Transverse colon (tissue), 3 donors: ENCODE measurements at regions not wholly inside any gene's neighbourhood (a gene's known extent, or its start where the extent isn't known, plus 50 kb on each side); places are given as distances from the start of the nearest gene placed in this dataset.

ENCODE experiments used
- CTCF ChIP-seq, 5 experiments: fragments of 200-600 bp in 3 of 5; fragments of 450-650 bp in 2 of 5; sonication (generic) in 3 of 5; IDR thresholded peaks; 1 replicate in 2 of 5; 2 replicates in 3 of 5; pipeline ENCODE4 v1.5.1; 2016 to 2017; ENCODE audit warnings: antibody characterized with exemption in 5 of 5, inconsistent platforms in 3 of 5, mild to moderate bottlenecking in 2 of 5, moderate library complexity in 1 of 5
- EP300 ChIP-seq: sonication (generic); formaldehyde crosslinking; IDR thresholded peaks from one replicate; pipeline ENCODE4 v1.6.1; 2017; ENCODE audit warnings: antibody characterized with exemption, low read depth

GRCh38 chr2:215522237-215522636 lies 86.4 kb upstream of the FN1 start:
- TF ChIP-seq EP300 (no peak), CTCF (IDR thresholded peaks at IDR 0.05) (no peak)
